Tibial nerve (tissue), 4 donors: ENCODE measurements at regions not wholly inside any gene's neighbourhood (a gene's known extent, or its start where the extent isn't known, plus 50 kb on each side); places are given as distances from the start of the nearest gene placed in this dataset.
"Not testable (repeated sequence)": the region's sequence is repeated elsewhere in the genome, so short reads cannot be mapped to it uniquely, and the experiment has no call there.

ENCODE experiments used
- DNase-seq, 2 donors: peaks; one replicate each; pipeline ENCODE4 v3.0.0-alpha.2; 2019; ENCODE audit warnings: low spot score in 2 of 2
- H3K27ac ChIP-seq, 4 donors: fragments of 200-600 bp; sonication (generic) in 3 of 4; one replicate each; pipeline ENCODE4 v1.5.1; 2017 to 2019; ENCODE audit warnings: mild to moderate bottlenecking in 1 of 4
- H3K27me3 ChIP-seq, 2 donors: fragments of 200-600 bp; sonication (generic) in 1 of 2; one replicate each; pipeline versions ENCODE4 v1.5.1 to v1.6.0; 2017 to 2019
- H3K36me3 ChIP-seq, 3 donors: fragments of 200-600 bp; sonication (generic); one replicate each; pipeline ENCODE4 v1.5.1; 2018 to 2019
- H3K4me1 ChIP-seq, 4 donors: fragments of 200-600 bp; sonication (generic) in 3 of 4; one replicate each; pipeline ENCODE4 v1.5.1; 2017 to 2019
- H3K4me3 ChIP-seq, 4 donors: fragments of 200-600 bp; sonication (generic) in 3 of 4; one replicate each; pipeline ENCODE4 v1.5.1; 2017 to 2019; ENCODE audit warnings: mild to moderate bottlenecking in 1 of 4, moderate library complexity in 1 of 4
- H3K9me3 ChIP-seq, 4 donors: fragments of 200-600 bp; sonication (generic) in 3 of 4; one replicate each; pipeline ENCODE4 v1.5.1; 2017 to 2019
- CTCF ChIP-seq, 5 experiments: fragments of 200-600 bp in 3 of 5; fragments of 450-650 bp in 2 of 5; sonication (generic) in 3 of 5; IDR thresholded peaks; one replicate each; pipeline ENCODE4 v1.5.1; 2016 to 2019; ENCODE audit warnings: antibody characterized with exemption in 5 of 5, mild to moderate bottlenecking in 3 of 5, moderate library complexity in 2 of 5
- EP300 ChIP-seq, 2 donors: sonication (generic); formaldehyde crosslinking; IDR thresholded peaks; one replicate each; pipeline ENCODE4 v1.6.1; 2017; ENCODE audit warnings: antibody characterized with exemption in 2 of 2, mild to moderate bottlenecking in 1 of 2
- POLR2A ChIP-seq, 2 donors: fragments of 450-650 bp; IDR thresholded peaks; one replicate each; pipeline ENCODE4 v1.6.1; 2017; ENCODE audit warnings: antibody characterized with exemption in 2 of 2, mild to moderate bottlenecking in 2 of 2, moderate library complexity in 2 of 2
- WGBS, 2 donors: methylation state at CpG; one replicate each; pipeline ENCODE4 v1.1.5; 2018; 5-methylcytosine and 5-hydroxymethylcytosine counted together

GRCh38 chr1:81244612-81245011, 556.1 kb upstream of the ADGRL2 start:
- H3K36me3 ChIP-seq, H3K4me3 ChIP-seq, H3K9me3 ChIP-seq, H3K4me1 ChIP-seq, DNase-seq, H3K27ac ChIP-seq, H3K27me3 ChIP-seq: not testable (repeated sequence)
- WGBS, 2 donors: 84 to 86% methylated on average over 3 of the region's 3 CpGs

GRCh38 chr1:81242103-81242502, 558.6 kb upstream of the ADGRL2 start:
- 81% methylated on average over 2 of the region's 2 CpGs for WGBS, 2 donors
- peaks cover 0 to 10% (median under 1%) of the 10 kb centered on the region in 4 donors for H3K4me1 ChIP-seq
- peaks cover 0 to 3% (median 0%) of the 10 kb centered on the region in 4 donors for H3K9me3 ChIP-seq
- TF ChIP-seq CTCF (IDR thresholded peaks at IDR 0.05) (no peak), EP300 (IDR thresholded peaks at IDR 0.05) (no peak)
- no peaks in the 10 kb centered on the region for H3K36me3 ChIP-seq
- no peaks in the 10 kb centered on the region for H3K27me3 ChIP-seq
- no peak overlapping the region for H3K27ac ChIP-seq
- no peak overlapping the region for H3K4me3 ChIP-seq
- no peak for DNase-seq

GRCh38 chr1:81238129-81238528, 562.6 kb upstream of the ADGRL2 start:
- Histone ChIP-seq H3K9me3 (no peaks in the 10 kb centered on the region), H3K27me3 (no peaks in the 10 kb centered on the region), H3K36me3 (no peaks in the 10 kb centered on the region), H3K27ac (no peak overlapping the region), H3K4me1 (peaks cover 0 to 10% (median 2%) of the 10 kb centered on the region in 4 donors), H3K4me3 (peak overlapping the region in 2 of 4 donors; percentile 10 to 30)
- DNase-seq: no peak
- TF ChIP-seq EP300 (IDR thresholded peaks at IDR 0.05) (no peak), CTCF (IDR thresholded peaks at IDR 0.05) (no peak), POLR2A (IDR thresholded peaks at IDR 0.05) (no peak)
- WGBS, 2 donors: 37 to 49% methylated on average over 3 of the region's 3 CpGs

GRCh38 chr1:81237473-81238089, 563.2 kb upstream of the ADGRL2 start:
- 31 to 37% methylated on average over 8 of the region's 8 CpGs for WGBS, 2 donors
- no peak for TF ChIP-seq EP300 (IDR thresholded peaks at IDR 0.05)
- no peak for TF ChIP-seq POLR2A (IDR thresholded peaks at IDR 0.05)
- no peak for TF ChIP-seq CTCF (IDR thresholded peaks at IDR 0.05)
- Histone ChIP-seq H3K36me3 (no peaks in the 10 kb centered on the region), H3K9me3 (no peaks in the 10 kb centered on the region), H3K27ac (no peak overlapping the region), H3K4me3 (peak overlapping the region in 2 of 4 donors; percentile 10 to 30), H3K4me1 (peaks cover 0 to 14% (median 2%) of the 10 kb centered on the region in 4 donors), H3K27me3 (no peaks in the 10 kb centered on the region)
- no peak for DNase-seq

GRCh38 chr1:81234237-81234636, 566.5 kb upstream of the ADGRL2 start:
- TF ChIP-seq POLR2A (IDR thresholded peaks at IDR 0.05): no peak
- no peaks in the 10 kb centered on the region for H3K27me3 ChIP-seq
- H3K9me3 ChIP-seq: no peaks in the 10 kb centered on the region
- WGBS, 2 donors: 70 to 73% methylated on average over 3 of the region's 3 CpGs
- no peaks in the 10 kb centered on the region for H3K36me3 ChIP-seq
- H3K4me3 ChIP-seq: no peak overlapping the region
- no peak for DNase-seq
- H3K4me1 ChIP-seq: peaks cover 0 to 22% (median 2%) of the 10 kb centered on the region in 4 donors
- no peak overlapping the region for H3K27ac ChIP-seq

GRCh38 chr1:81233591-81233990, 567.1 kb upstream of the ADGRL2 start:
- H3K27ac ChIP-seq: no peak overlapping the region
- WGBS, 2 donors: 95 to 97% methylated on average over 1 of the region's 1 CpG
- H3K9me3 ChIP-seq: no peaks in the 10 kb centered on the region
- no peaks in the 10 kb centered on the region for H3K36me3 ChIP-seq
- no peak for TF ChIP-seq EP300 (IDR thresholded peaks at IDR 0.05)
- no peak overlapping the region for H3K4me3 ChIP-seq
- H3K4me1 ChIP-seq: peaks cover 0 to 18% (median 2%) of the 10 kb centered on the region in 4 donors
- H3K27me3 ChIP-seq: no peaks in the 10 kb centered on the region
- DNase-seq: no peak

GRCh38 chr1:81232420-81232819, 568.3 kb upstream of the ADGRL2 start:
- H3K4me1 ChIP-seq: peaks cover 0 to 13% (median 2%) of the 10 kb centered on the region in 4 donors
- 37 to 47% methylated on average over 5 of the region's 5 CpGs for WGBS, 2 donors
- no peaks in the 10 kb centered on the region for H3K27me3 ChIP-seq
- H3K4me3 ChIP-seq: no peak overlapping the region
- no peaks in the 10 kb centered on the region for H3K36me3 ChIP-seq
- H3K27ac ChIP-seq: no peak overlapping the region
- H3K9me3 ChIP-seq: no peaks in the 10 kb centered on the region
- TF ChIP-seq CTCF (IDR thresholded peaks at IDR 0.05) (no peak), EP300 (IDR thresholded peaks at IDR 0.05) (no peak), POLR2A (IDR thresholded peaks at IDR 0.05) (no peak)
- DNase-seq: no peak
